Activated CD4-positive, alpha-beta T cell treated with anti-CD3 and anti-CD28 coated beads, Interleukin-2, amount 50 U/mL, for 24 hours (primary cell): ENCODE measurements at regions not wholly inside any gene's neighbourhood (a gene's known extent, or its start where the extent isn't known, plus 50 kb on each side); places are given as distances from the start of the nearest gene placed in this dataset.
A peak's percentile ranks its signal among the peaks of the same experiment; 100 is the strongest.
"Not testable (repeated sequence)": the region's sequence is repeated elsewhere in the genome, so short reads cannot be mapped to it uniquely, and the experiment has no call there.

Source experiments
- DNase-seq, 2 donors: peaks; one replicate each; pipeline ENCODE4 v3.0.0-alpha.2; 2020; ENCODE audit warnings: low read depth in 1 of 2, low spot score in 1 of 2

- no peak for DNase-seq
Measured at GRCh38 chr10:57351076-57351475, 916.6 kb downstream of the IPMK start.

GRCh38 chr10:57341294-57341693 is 926.4 kb downstream of the IPMK start:
- no peak for DNase-seq

GRCh38 chr10:57338823-57339558 is 928.7 kb downstream of the IPMK start:
- DNase-seq, result peak in 1 of 2 donors; percentile 4

- no peak for DNase-seq
Measured at GRCh38 chr10:57336865-57337264, 930.8 kb downstream of the IPMK start.

- DNase-seq, result no peak
Measured at GRCh38 chr10:57336341-57336740, 931.4 kb downstream of the IPMK start.

GRCh38 chr10:57334523-57334922 is 933.2 kb downstream of the IPMK start:
- DNase-seq, result no peak

GRCh38 chr10:57333880-57334279 is 933.8 kb downstream of the IPMK start:
- DNase-seq, result no peak

GRCh38 chr10:57321400-57321854 is 946.3 kb downstream of the IPMK start:
- DNase-seq, result not testable (repeated sequence)

- DNase-seq, result no peak
Measured at GRCh38 chr10:57320416-57320815, 947.3 kb downstream of the IPMK start.

- no peak for DNase-seq
Measured at GRCh38 chr10:57314046-57314445, 953.0 kb upstream of the ZWINT start.

GRCh38 chr10:57303566-57303965 is 942.5 kb upstream of the ZWINT start:
- DNase-seq, result no peak

- no peak for DNase-seq
Measured at GRCh38 chr10:57300718-57301117, 939.7 kb upstream of the ZWINT start.

GRCh38 chr10:57294698-57295097 is 933.6 kb upstream of the ZWINT start:
- no peak for DNase-seq

- no peak for DNase-seq
Measured at GRCh38 chr10:57288754-57289153, 927.7 kb upstream of the ZWINT start.

- no peak for DNase-seq
Measured at GRCh38 chr10:57262892-57263291, 901.8 kb upstream of the ZWINT start.

- no peak for DNase-seq
Measured at GRCh38 chr10:57260175-57260574, 899.1 kb upstream of the ZWINT start.

- no peak for DNase-seq
Measured at GRCh38 chr10:57249615-57250281, 888.7 kb upstream of the ZWINT start.

GRCh38 chr10:57247271-57247670 is 886.2 kb upstream of the ZWINT start:
- DNase-seq, result no peak

- DNase-seq, result no peak
Measured at GRCh38 chr10:57225920-57226319, 864.9 kb upstream of the ZWINT start.

GRCh38 chr10:57224811-57225210 is 863.8 kb upstream of the ZWINT start:
- no peak for DNase-seq

- no peak for DNase-seq
Measured at GRCh38 chr10:57222603-57223002, 861.5 kb upstream of the ZWINT start.

- DNase-seq, result no peak
Measured at GRCh38 chr10:57222129-57222528, 861.1 kb upstream of the ZWINT start.

- no peak for DNase-seq
Measured at GRCh38 chr10:57221674-57222073, 860.6 kb upstream of the ZWINT start.
